ENCODE measurements at regions not wholly inside any gene's neighbourhood (a gene's known extent, or its start where the extent isn't known, plus 50 kb on each side); places are given as distances from the start of the nearest gene placed in this dataset.

DNA sequence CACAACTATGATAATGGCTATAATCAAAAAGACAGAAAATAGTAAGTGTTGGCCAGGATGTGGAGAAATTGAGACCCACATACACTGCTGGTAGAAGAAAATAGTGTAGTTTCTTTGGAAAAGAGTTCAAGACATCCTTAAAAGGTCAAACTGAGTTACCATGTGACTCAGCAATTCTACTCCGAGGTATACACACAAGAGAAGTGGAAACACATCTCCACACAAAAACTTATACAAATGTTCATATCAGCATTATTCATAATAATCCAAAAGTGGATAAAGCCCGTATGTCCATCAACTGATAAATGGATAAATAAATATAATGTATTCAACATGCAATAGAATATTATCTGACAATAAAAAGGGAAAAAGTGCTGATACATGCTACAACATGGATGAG, 532.2 kb downstream of the NR2F1-AS1 start:
- DNase-seq = no peak

DNA sequence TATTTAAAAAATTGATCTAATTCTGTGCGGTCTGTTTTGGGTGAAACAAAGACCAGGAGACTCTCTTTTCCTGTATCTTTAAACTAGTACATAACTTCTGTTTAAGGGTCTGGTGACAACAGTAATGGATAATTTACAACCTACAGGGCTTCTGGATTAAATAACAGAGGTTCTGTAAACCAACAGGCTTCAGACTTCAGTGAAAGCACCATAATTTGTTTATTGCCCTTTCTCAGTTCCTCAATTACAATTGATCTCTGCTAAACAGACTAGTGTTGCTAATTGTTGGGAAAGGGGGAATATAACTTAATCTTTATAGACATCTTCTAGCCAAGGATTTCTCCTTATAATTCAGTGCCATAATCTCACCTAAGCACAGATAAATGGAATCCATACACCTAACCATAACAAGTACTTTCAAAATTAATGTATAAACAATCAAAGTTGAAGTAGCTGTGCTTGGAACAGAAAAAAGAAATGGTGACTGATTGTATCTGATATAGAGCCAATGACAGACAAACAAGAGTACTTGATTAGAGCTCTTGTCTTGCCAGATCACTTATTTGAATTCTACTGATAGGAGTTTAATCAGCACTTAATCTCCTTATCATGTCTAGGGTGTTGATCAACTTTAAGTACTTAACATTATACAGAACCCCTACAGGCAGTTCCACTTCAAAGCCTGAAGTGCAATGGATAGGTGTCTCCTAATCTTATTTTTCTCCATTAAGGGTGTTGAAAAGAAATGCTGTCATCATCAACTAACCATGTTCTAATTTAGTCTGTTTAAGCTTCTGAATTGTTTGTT, 536.0 kb downstream of the NR2F1-AS1 start:
- no peak for DNase-seq

DNA sequence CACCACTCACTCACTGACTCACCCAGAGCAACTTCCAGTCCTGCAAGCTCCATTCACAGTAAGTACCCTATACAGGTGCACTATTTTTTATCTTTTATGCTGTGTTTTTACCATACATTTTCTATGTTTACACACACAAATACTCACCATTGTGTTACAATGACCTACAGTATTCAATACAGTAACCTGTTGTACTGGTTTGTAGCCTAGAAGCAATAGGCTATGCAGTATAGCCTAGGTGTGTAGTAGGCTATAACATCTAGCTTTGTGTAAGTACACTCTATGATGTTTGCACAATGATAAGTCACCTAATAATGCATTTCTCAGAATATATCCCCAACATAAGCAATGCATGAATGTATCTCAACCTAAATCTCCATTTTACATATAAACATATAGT, 541.1 kb downstream of the NR2F1-AS1 start:
- DNase-seq = no peak

GRCh38 chr5:93034621-93035590, 546.1 kb downstream of the NR2F1-AS1 start:
- no peak for DNase-seq

- DNase-seq = no peak
Measured at GRCh38 chr5:93022796-93023447, 558.1 kb downstream of the NR2F1-AS1 start.

DNA sequence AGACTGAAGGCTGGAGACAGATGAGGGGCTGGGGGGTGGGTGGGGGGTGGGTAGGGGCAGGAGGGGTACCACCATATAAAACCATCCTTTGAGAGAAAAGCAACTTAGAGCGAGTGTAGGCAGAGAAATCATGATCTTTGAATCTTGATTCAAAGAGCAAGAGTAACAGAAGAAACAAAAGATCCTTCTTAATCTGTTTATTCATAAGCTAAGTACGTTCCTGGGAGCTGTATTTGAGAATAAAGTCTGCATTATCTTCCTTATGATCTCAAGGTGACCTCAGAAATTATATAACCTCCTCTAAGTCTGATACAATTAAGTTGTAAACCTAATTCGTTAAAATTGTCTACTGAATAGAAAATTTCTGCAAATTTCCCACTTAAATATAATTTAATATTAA, 558.8 kb downstream of the NR2F1-AS1 start:
- DNase-seq = no peak

- no peak for DNase-seq
Measured at GRCh38 chr5:93019896-93020295, 561.1 kb downstream of the NR2F1-AS1 start.

DNA sequence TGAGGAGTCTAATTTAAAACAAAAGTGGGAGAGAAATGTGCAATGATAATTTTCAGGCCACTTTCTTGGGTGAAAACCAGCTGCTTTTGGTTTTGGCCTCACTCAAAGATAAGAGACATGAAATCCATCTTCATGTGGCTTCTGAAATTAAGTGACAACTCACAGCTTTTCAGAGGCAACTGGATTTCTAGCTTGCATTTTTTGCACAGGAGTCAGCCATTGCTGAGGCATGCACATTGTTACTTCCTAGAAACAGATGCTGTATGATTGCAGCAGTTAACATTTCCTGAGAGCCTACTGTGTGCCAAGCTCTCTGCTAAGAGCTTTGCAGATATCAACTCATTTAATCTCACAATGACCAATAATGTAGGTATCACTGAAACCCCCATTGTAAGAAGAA, 562.6 kb downstream of the NR2F1-AS1 start:
- no peak for DNase-seq

DNA sequence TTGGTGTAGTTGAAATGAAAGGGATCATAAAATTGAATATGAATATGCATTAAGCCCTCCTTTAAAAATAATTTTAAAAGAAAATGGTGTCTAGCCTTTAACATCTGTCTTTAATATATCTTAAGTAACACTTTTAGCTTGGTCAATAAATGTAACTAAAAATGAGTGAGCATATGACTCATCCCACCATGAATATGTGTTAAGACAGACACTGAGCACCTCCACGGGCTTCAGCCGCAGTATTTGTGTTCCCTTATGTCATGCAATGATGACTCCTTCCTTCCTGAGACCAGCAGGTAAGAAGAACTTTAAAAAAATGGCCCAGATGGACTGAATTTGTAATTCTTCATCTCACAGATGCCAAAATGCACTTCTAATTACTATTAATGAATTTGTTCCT, 563.2 kb downstream of the NR2F1-AS1 start:
- no peak for DNase-seq

GRCh38 chr5:93017376-93017775, 563.6 kb downstream of the NR2F1-AS1 start:
- no peak for DNase-seq

GRCh38 chr5:93010616-93011015, 570.4 kb downstream of the NR2F1-AS1 start:
- no peak for DNase-seq

GRCh38 chr5:93010037-93010436, 571.0 kb downstream of the NR2F1-AS1 start:
- DNase-seq = no peak

DNA sequence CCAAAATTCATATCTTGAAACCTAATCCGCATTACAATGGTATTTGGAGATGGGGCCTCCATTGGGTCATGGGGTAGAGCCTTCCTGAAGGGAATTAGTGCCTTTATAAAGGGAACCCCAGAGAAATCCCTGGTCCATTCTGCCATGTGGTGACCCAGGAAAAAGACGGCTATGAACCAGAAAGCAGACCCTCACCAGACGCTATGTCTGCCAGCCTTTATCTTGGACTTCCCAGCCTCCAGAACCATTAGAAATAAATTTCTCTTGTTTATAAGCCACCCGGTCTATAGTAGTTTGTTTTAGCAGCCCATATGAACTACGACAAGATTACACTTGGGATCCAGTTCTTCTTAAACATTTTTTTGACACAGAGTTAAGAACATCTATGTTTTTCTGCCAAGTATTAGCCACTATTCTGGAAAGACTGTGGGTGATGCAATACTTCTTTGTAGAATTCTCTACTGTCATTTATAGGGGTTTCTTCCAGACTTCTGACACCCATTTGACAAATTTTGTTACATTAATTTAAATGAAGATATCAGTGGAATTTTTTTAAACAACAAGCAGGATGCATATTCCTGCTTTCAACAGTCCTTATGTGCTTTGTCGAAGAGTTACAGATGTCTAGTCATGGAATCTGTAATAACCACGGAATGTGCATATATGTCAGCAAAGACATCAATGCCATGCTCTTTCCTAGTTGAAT, 572.4 kb downstream of the NR2F1-AS1 start:
- DNase-seq = no peak

- no peak for DNase-seq
Measured at GRCh38 chr5:93006915-93007314, 574.1 kb downstream of the NR2F1-AS1 start.

GRCh38 chr5:92998456-92998855, 582.6 kb downstream of the NR2F1-AS1 start:
- no peak for DNase-seq

- DNase-seq = no peak
Measured at GRCh38 chr5:92994392-92994791, 586.6 kb downstream of the NR2F1-AS1 start.

DNA sequence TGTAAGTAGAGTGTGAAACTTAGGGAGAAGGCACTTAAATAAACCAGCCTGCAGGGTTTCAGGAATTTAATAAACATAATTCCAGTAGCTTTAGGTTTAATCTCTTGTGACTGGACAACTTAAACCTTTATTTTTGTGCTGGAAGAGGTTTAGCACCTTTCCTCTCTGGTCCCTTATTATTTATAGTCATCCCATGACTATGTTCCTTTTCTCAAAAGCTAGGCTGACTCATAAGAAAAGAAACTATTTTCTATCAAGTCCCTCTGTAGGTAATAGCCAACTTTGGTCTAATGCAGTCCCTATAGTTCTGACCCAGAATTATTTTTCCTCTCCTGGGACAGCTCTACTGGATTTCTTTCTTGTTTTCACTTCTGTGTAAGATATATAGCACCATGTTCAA, 588.9 kb downstream of the NR2F1-AS1 start:
- DNase-seq = no peak

DNA sequence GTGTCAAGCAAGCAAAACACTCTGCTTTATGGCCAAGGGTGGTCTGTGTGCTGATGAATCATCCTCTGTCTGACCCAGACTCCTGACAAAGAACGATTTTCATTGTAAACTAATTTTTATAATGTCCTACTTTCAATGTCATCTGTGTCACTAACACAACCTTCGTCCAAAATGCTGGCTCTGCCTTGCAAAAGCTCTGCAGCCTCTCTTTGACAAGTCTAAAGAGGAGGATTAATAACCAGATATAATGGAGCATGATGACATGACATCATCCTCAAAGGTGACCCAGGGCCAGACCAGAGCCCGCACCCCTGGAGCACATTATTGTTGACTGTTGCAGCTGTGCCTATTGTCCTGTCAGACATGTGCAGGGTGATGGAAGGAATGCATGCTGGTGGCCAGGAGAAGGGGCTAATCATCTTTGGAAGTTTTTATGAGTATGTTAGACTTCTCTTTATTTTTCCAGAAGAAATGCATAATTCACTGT, 589.4 kb downstream of the NR2F1-AS1 start:
- no peak for DNase-seq

GRCh38 chr5:92990771-92991170, 590.2 kb downstream of the NR2F1-AS1 start:
- no peak for DNase-seq

DNA sequence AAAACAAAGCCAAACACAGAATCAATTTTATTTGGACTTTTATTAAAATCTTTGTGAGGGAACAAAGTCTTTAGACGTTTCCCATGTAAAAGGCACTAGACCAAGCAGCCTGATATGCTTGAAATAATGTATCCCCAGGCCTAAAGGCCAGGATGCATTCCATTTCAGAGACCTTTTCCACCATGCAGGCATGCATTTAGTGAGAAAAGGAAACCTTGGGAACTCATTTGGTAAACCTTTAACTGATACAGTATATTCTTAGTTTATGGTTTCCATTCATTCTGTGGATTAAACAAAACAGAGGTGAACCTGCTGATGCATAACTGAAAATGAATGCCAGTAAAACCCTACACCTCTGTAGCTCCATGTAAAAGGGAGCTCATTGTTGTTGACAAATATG, 600.0 kb downstream of the NR2F1-AS1 start:
- no peak for DNase-seq

- DNase-seq = no peak
Measured at GRCh38 chr5:92980491-92980890, 600.5 kb downstream of the NR2F1-AS1 start.

DNA sequence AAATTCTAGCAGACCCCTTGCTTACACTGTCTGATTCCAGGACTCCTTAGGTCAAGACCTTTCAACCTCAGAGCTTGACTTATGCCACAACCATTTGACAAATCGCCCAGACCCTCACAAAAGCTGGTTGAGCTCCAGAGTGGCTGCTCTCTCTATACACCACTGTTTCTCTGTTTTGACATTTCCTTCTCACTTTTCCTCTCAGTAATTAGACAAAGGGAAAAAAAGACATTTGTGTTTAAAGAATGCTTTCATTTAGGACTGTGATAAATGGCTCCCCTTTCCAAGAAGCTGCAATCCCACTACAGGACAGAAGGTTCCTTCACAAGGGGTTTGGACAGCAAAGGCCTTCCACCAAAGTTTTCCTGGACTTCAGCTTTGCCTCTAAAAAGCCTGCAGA, 601.3 kb downstream of the NR2F1-AS1 start:
- DNase-seq = no peak
